Fibroblast of lung (primary cell): ENCODE measurements at regions not wholly inside any gene's neighbourhood (a gene's known extent, or its start where the extent isn't known, plus 50 kb on each side); places are given as distances from the start of the nearest gene placed in this dataset.

Experiments used
- DNase-seq, 2 donors: peaks; one replicate each; pipeline versions ENCODE4 v3.0.0 to v3.0.0-alpha.2; 2010; ENCODE audit warnings: low read depth in 2 of 2
- H2AFZ ChIP-seq: 2 replicates; pipeline ENCODE4 v1.5.1; 2012; ENCODE audit warnings: low read length, control low read depth, inconsistent platforms
- H3K27ac ChIP-seq: 2 replicates; pipeline ENCODE4 v1.5.1; 2011; ENCODE audit warnings: low read length, control low read depth; ENCODE audit not compliant: insufficient read depth
- H3K27me3 ChIP-seq: 2 replicates; pipeline ENCODE4 v1.5.1; 2011; ENCODE audit warnings: mild to moderate bottlenecking, low read length; ENCODE audit not compliant: control insufficient read depth, insufficient read depth
- H3K36me3 ChIP-seq: 2 replicates; pipeline ENCODE4 v1.5.1; 2011; ENCODE audit warnings: low read length; ENCODE audit not compliant: control insufficient read depth, insufficient read depth
- H3K4me1 ChIP-seq: 2 replicates; pipeline ENCODE4 v1.5.1; 2011; ENCODE audit warnings: low read length; ENCODE audit not compliant: control insufficient read depth, insufficient read depth; ENCODE audit errors: extremely low read depth
- H3K4me2 ChIP-seq: 2 replicates; pipeline ENCODE4 v1.5.1; 2011; ENCODE audit warnings: low read length, control low read depth; ENCODE audit not compliant: insufficient read depth; ENCODE audit errors: extremely low read depth
- H3K4me3 ChIP-seq, 4 experiments: fragments of 200-600 bp in 1 of 4; sonication (generic) in 1 of 4; replicated peaks in 1 of 4; 2 replicates each; pipeline ENCODE4 v1.5.1; 2011 to 2016; ENCODE audit warnings: low read length in 4 of 4, low read depth in 3 of 4, mild to moderate bottlenecking in 3 of 4, control low read depth in 2 of 4, inconsistent platforms in 1 of 4, mixed read lengths in 1 of 4; ENCODE audit not compliant: insufficient read depth in 1 of 4; ENCODE audit errors: control extremely low read depth in 1 of 4
- H3K79me2 ChIP-seq: 2 replicates; pipeline ENCODE4 v1.5.1; 2012; ENCODE audit warnings: mild to moderate bottlenecking, low read length, inconsistent platforms; ENCODE audit not compliant: control insufficient read depth, insufficient read depth
- H3K9ac ChIP-seq: 2 replicates; pipeline ENCODE4 v1.5.1; 2011; ENCODE audit warnings: mild to moderate bottlenecking, low read length, control low read depth; ENCODE audit not compliant: insufficient read depth
- H3K9me3 ChIP-seq: 2 replicates; pipeline ENCODE4 v1.5.1; 2012; ENCODE audit warnings: low read depth, low read length; ENCODE audit not compliant: control insufficient read depth, insufficient read depth
- H4K20me1 ChIP-seq: 2 replicates; pipeline ENCODE4 v1.5.1; 2011; ENCODE audit warnings: low read length; ENCODE audit not compliant: control insufficient read depth, insufficient read depth; ENCODE audit errors: extremely low read depth
- EZH2 ChIP-seq: IDR thresholded peaks from 2 replicates; pipeline ENCODE4 v1.5.1; 2012; ENCODE audit warnings: low read length, control low read depth, mild to moderate bottlenecking; ENCODE audit errors: missing control alignments
- TF ChIP-seq, protein P1 (sequence below), 2 donors: IDR thresholded peaks in 1 of 2; conservative IDR thresholded peaks in 1 of 2; 1 replicate in 1 of 2; 2 replicates in 1 of 2; pipeline ENCODE4 v1.5.1; 2011 to 2012; ENCODE audit warnings: low read length in 2 of 2, control low read depth in 1 of 2, inconsistent platforms in 1 of 2, low read depth in 1 of 2, mild to moderate bottlenecking in 1 of 2

DNA sequence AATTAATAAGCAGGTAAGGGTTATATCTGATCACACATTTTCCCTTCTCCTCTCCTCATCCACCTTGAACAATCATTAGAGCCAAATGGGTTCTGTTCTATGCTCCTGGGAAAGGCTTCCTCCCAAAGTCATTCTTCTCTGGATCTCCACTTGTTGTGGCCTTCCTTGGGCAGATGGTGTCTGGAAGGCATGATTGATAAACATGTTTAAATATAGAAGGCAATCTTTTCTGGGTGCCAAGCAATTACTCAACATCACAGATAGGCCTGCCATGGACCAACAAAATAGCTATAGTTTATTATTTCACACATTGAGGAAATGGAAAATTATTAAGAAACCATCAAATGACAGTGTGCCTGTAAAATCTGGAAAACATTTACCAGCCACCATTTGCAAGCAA, 73.5 kb downstream of the KCNA4 start:
- no peaks in the 10 kb centered on the region for H4K20me1 ChIP-seq
- no peaks in the 10 kb centered on the region for H3K27me3 ChIP-seq
- H3K36me3 ChIP-seq: no peaks in the 10 kb centered on the region
- no peak overlapping the region for H3K27ac ChIP-seq
- H3K4me2 ChIP-seq: no peak overlapping the region
- no peaks in the 10 kb centered on the region for H3K9me3 ChIP-seq
- no peak overlapping the region for H3K9ac ChIP-seq
- no peak overlapping the region for H3K4me3 ChIP-seq
- no peaks in the 10 kb centered on the region for H3K79me2 ChIP-seq
- H2AFZ ChIP-seq: no peak overlapping the region
- TF ChIP-seq, protein P1, sequence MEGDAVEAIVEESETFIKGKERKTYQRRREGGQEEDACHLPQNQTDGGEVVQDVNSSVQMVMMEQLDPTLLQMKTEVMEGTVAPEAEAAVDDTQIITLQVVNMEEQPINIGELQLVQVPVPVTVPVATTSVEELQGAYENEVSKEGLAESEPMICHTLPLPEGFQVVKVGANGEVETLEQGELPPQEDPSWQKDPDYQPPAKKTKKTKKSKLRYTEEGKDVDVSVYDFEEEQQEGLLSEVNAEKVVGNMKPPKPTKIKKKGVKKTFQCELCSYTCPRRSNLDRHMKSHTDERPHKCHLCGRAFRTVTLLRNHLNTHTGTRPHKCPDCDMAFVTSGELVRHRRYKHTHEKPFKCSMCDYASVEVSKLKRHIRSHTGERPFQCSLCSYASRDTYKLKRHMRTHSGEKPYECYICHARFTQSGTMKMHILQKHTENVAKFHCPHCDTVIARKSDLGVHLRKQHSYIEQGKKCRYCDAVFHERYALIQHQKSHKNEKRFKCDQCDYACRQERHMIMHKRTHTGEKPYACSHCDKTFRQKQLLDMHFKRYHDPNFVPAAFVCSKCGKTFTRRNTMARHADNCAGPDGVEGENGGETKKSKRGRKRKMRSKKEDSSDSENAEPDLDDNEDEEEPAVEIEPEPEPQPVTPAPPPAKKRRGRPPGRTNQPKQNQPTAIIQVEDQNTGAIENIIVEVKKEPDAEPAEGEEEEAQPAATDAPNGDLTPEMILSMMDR (conservative IDR thresholded peaks at IDR 0.05 in 1 of 2, IDR thresholded peaks at IDR 0.05 in 1 of 2; ENCODE audit: low read depth in 1 of 2, low read length in 2 of 2): no peak
- no peak for TF ChIP-seq EZH2
- no peaks in the 10 kb centered on the region for H3K4me1 ChIP-seq
- no peak for DNase-seq

- no peaks in the 10 kb centered on the region for H3K4me1 ChIP-seq
- TF ChIP-seq, protein P1 (conservative IDR thresholded peaks at IDR 0.05 in 1 of 2, IDR thresholded peaks at IDR 0.05 in 1 of 2; ENCODE audit: low read depth in 1 of 2, low read length in 2 of 2): no peak
- no peak for TF ChIP-seq EZH2
- no peak overlapping the region for H3K9ac ChIP-seq
- no peaks in the 10 kb centered on the region for H4K20me1 ChIP-seq
- H2AFZ ChIP-seq: no peak overlapping the region
- no peak overlapping the region for H3K27ac ChIP-seq
- H3K4me3 ChIP-seq: no peak overlapping the region
- H3K4me2 ChIP-seq: no peak overlapping the region
- no peaks in the 10 kb centered on the region for H3K9me3 ChIP-seq
- no peaks in the 10 kb centered on the region for H3K36me3 ChIP-seq
- H3K79me2 ChIP-seq: no peaks in the 10 kb centered on the region
- no peaks in the 10 kb centered on the region for H3K27me3 ChIP-seq
- no peak for DNase-seq
These were observed 79.3 kb downstream of the KCNA4 start for GRCh38 chr11:29937526-29937925.

- Histone ChIP-seq H3K36me3 (no peaks in the 10 kb centered on the region), H2AFZ (no peak overlapping the region), H3K4me3 (no peak overlapping the region), H3K9ac (no peak overlapping the region), H3K9me3 (no peaks in the 10 kb centered on the region), H3K4me1 (no peaks in the 10 kb centered on the region), H3K4me2 (no peak overlapping the region), H4K20me1 (no peaks in the 10 kb centered on the region), H3K27ac (no peak overlapping the region), H3K27me3 (no peaks in the 10 kb centered on the region), H3K79me2 (no peaks in the 10 kb centered on the region)
- TF ChIP-seq, protein P1 (conservative IDR thresholded peaks at IDR 0.05 in 1 of 2, IDR thresholded peaks at IDR 0.05 in 1 of 2; ENCODE audit: low read depth in 1 of 2, low read length in 2 of 2): no peak
- TF ChIP-seq EZH2: no peak
- no peak for DNase-seq
These were observed 82.7 kb downstream of the KCNA4 start for GRCh38 chr11:29934115-29934638.
